ENCODE measurements at regions not wholly inside any gene's neighbourhood (a gene's known extent, or its start where the extent isn't known, plus 50 kb on each side); places are given as distances from the start of the nearest gene placed in this dataset.

- Histone ChIP-seq H3K9me2 (ENCODE audit: insufficient read depth) (peaks cover 4% of the 10 kb centered on the region; the same call in 1 of the 2 replicates), H3K79me2 (replicated peaks; ENCODE audit: insufficient read depth) (no peaks in the 10 kb centered on the region), H3K36me3 (ENCODE audit: insufficient read depth) (no peaks in the 10 kb centered on the region), H3F3A (replicated peaks; ENCODE audit: low read depth) (no peaks in the 10 kb centered on the region), H3K4me2 (no peak overlapping the region), H3K4me1 (ENCODE audit: insufficient read depth) (peaks cover 16% of the 10 kb centered on the region), H3K4me3 (no peak overlapping the region), H2AFZ (no peak overlapping the region), H3K27ac (ENCODE audit: low read depth) (no peak overlapping the region), H3K27me3 (ENCODE audit: insufficient read depth) (no peaks in the 10 kb centered on the region), H4K20me1 (replicated peaks; ENCODE audit: insufficient read depth) (no peaks in the 10 kb centered on the region)
- ATAC-seq (no peak), DNase-seq (ENCODE audit: low spot score) (no peak)
- Mint-ChIP-seq H3K9me3 (peaks cover 15% of the 10 kb centered on the region), H3K27ac (no peak overlapping the region), H3K36me3 (ENCODE audit: low read depth) (peaks cover 4% of the 10 kb centered on the region; the same call in 2 of the 3 replicates), H3K4me3 (no peak overlapping the region), H3K4me1 (peaks cover 16% of the 10 kb centered on the region), H3K27me3 (ENCODE audit: insufficient read depth, low read depth, poor library complexity) (peaks cover 6% of the 10 kb centered on the region)
- no peak for TF ChIP-seq EZH2phosphoT487 (IDR thresholded peaks at IDR 0.05; ENCODE audit: unreplicated experiment)
- no peak for TF ChIP-seq ZNF331 (CRISPR knock-in tag; IDR thresholded peaks at IDR 0.05; ENCODE audit: low read depth)
- TF ChIP-seq POLR2AphosphoS5 (IDR thresholded peaks at IDR 0.05; ENCODE audit: low read depth), result no peak
- TF ChIP-seq CTCF (conservative IDR thresholded peaks at IDR 0.05; ENCODE audit: low read depth in 2 of 2), result no peak
- TF ChIP-seq ZNF114 (CRISPR knock-in tag; IDR thresholded peaks at IDR 0.05), result no peak
These were observed 353.2 kb upstream of the CAMK1G start for GRCh38 chr1:209230314-209230713.

GRCh38 chr1:209231476-209232156 is 351.9 kb upstream of the CAMK1G start:
- Mint-ChIP-seq H3K9me3 (peaks cover 15% of the 10 kb centered on the region), H3K36me3 (ENCODE audit: low read depth) (peaks cover 4% of the 10 kb centered on the region; the same call in 2 of the 3 replicates), H3K27ac (no peak overlapping the region), H3K4me1 (peaks cover 16% of the 10 kb centered on the region), H3K4me3 (no peak overlapping the region; the same call in 2 of the 3 replicates), H3K27me3 (ENCODE audit: insufficient read depth, low read depth, poor library complexity) (peaks cover 6% of the 10 kb centered on the region)
- Histone ChIP-seq H3K27me3 (ENCODE audit: insufficient read depth) (no peaks in the 10 kb centered on the region), H3K27ac (ENCODE audit: low read depth) (no peak overlapping the region), H2AFZ (peak overlapping the region; percentile 85; the same call in 1 of the 2 replicates), H4K20me1 (replicated peaks; ENCODE audit: insufficient read depth) (no peaks in the 10 kb centered on the region), H3K4me3 (peak overlapping the region; percentile 42), H3K4me1 (ENCODE audit: insufficient read depth) (peaks cover 16% of the 10 kb centered on the region), H3K4me2 (peak overlapping the region; percentile 63; the same call in 1 of the 2 replicates), H3F3A (replicated peaks; ENCODE audit: low read depth) (no peaks in the 10 kb centered on the region), H3K9me2 (ENCODE audit: insufficient read depth) (peaks cover 13% of the 10 kb centered on the region; the same call in 1 of the 2 replicates), H3K36me3 (ENCODE audit: insufficient read depth) (no peaks in the 10 kb centered on the region), H3K79me2 (replicated peaks; ENCODE audit: insufficient read depth) (no peaks in the 10 kb centered on the region)
- peak; percentile 52 for DNase-seq (ENCODE audit: low spot score)
- ATAC-seq, result peak; percentile 88
- TF ChIP-seq EZH2phosphoT487 (IDR thresholded peaks at IDR 0.05; ENCODE audit: unreplicated experiment) (no peak), JUNB (IDR thresholded peaks at IDR 0.05; ENCODE audit: unreplicated experiment) (no peak), NANOG (IDR thresholded peaks at IDR 0.05; ENCODE audit: borderline replicate concordance) (no peak), ZNF462 (CRISPR knock-in tag; IDR thresholded peaks at IDR 0.05) (no peak), POLR2AphosphoS5 (IDR thresholded peaks at IDR 0.05; ENCODE audit: low read depth) (no peak), EZH2 (IDR thresholded peaks at IDR 0.05; ENCODE audit: low read depth, unreplicated experiment) (no peak), CREB1 (CRISPR knock-in tag; IDR thresholded peaks at IDR 0.05; ENCODE audit: low read depth) (no peak), CTCF (conservative IDR thresholded peaks at IDR 0.05; ENCODE audit: low read depth in 2 of 2) (no peak), STAT1 (IDR thresholded peaks at IDR 0.05; ENCODE audit: unreplicated experiment) (no peak)

Data from GM23338 (cell line).